SK-N-MC (cell line): ENCODE measurements at regions not wholly inside any gene's neighbourhood (a gene's known extent, or its start where the extent isn't known, plus 50 kb on each side); places are given as distances from the start of the nearest gene placed in this dataset.

ENCODE experiments used
- EZH2 ChIP-seq: fragments of 200-600 bp; sonication (generic); IDR thresholded peaks from one replicate; pipeline ENCODE4 v1.6.1; 2017; ENCODE audit warnings: antibody characterized with exemption
- POLR2AphosphoS5 ChIP-seq: IDR thresholded peaks from 2 replicates; pipeline ENCODE4 v1.6.1; 2012; ENCODE audit warnings: mild to moderate bottlenecking, low read depth, low read length, borderline replicate concordance

DNA sequence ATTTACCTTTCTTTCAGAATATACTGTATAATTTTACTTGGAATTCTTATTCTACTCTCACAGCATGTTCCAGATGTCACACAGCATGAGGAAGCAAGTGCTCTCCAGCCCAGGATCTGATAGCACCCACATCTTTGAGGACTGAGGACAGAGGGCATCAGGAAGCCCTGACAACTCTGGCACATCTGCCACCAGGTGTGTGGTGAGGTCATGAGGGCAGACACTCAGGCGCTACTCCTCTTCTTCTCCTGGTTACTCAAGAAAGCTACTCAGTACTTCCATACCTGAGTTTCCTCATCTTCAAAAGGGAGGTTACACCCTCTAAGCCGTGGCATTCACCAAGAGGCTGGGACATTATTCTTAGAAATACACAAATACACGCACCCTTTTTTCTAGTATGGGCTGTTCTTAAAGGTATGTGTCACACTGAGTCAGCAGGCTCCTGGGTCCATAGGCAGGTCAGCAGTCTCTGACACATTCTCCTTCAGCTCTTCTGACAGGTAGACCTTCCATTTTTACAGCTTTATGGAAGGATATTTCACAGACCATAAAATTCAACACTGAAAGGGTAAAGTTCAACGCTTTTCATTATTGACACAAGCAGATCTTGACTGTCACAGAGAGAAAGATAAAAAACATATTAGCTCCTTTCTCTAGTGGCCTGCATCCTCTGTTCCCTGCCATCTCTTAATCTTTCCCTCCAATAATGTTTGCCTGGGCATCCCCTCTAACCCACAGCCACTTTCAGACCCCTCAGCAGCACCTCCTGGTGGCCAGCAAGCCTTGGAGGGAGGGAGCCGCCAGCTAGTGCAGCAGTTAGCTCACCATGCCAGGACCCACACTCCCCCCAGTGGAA, 103.2 kb upstream of the TJP1 start:
- no peak for TF ChIP-seq POLR2AphosphoS5
- no peak for TF ChIP-seq EZH2
